ENCODE measurements at regions not wholly inside any gene's neighbourhood (a gene's known extent, or its start where the extent isn't known, plus 50 kb on each side); places are given as distances from the start of the nearest gene placed in this dataset.

DNA sequence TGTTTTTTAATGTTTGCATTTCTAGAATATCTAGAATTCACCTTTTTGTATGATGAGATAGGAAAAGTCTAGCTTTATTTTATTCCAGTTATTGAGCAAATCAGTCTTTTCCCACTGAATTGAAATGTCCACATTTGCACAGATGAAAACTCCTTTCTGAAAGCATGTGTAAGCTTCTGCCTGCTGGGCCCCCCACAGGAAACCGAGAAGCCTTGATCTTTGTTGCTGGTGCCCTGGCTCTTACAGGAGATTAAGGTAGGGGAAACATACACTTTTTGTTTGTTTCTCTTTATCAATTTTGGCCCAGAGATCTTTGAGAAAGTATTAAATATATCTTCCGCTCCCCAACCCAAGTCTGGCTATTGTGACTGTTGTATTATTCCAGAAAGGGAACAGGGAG, 87.2 kb upstream of the GNAZ start:
- Histone ChIP-seq H3K9me3 (no peaks in the 10 kb centered on the region), H3K4me1 (ENCODE audit: control insufficient read depth in 1 of 2, insufficient read depth in 1 of 2, low read depth in 1 of 2, low read length in 1 of 2) (no peaks in the 10 kb centered on the region), H3K4me3 (ENCODE audit: low read depth in 1 of 2, low read length in 1 of 2) (no peak overlapping the region), H3K27ac (no peak overlapping the region), H3K36me3 (no peaks in the 10 kb centered on the region), H3K27me3 (no peaks in the 10 kb centered on the region)
- TF ChIP-seq, protein P1, sequence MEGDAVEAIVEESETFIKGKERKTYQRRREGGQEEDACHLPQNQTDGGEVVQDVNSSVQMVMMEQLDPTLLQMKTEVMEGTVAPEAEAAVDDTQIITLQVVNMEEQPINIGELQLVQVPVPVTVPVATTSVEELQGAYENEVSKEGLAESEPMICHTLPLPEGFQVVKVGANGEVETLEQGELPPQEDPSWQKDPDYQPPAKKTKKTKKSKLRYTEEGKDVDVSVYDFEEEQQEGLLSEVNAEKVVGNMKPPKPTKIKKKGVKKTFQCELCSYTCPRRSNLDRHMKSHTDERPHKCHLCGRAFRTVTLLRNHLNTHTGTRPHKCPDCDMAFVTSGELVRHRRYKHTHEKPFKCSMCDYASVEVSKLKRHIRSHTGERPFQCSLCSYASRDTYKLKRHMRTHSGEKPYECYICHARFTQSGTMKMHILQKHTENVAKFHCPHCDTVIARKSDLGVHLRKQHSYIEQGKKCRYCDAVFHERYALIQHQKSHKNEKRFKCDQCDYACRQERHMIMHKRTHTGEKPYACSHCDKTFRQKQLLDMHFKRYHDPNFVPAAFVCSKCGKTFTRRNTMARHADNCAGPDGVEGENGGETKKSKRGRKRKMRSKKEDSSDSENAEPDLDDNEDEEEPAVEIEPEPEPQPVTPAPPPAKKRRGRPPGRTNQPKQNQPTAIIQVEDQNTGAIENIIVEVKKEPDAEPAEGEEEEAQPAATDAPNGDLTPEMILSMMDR (IDR thresholded peaks at IDR 0.05): no peak

DNA sequence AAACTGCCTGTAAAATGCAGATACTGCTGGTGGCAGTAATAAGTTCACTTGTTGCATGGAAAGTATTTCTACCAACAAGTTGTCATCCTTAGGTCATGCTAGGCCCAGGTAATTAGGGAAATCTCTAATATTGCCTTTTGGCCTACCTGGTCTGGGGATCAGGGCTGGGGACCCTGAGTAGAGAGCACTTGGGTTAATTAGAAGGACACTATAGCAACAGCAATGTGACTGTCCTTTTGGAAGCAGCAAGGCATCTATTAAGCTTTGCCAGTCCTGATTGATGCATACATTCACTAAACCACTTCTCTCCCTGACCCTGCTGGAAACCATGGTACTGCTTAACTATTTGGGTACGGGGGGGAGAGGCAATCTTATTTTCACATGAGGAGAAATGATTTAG, 86.5 kb upstream of the GNAZ start:
- no peaks in the 10 kb centered on the region for H3K4me1 ChIP-seq (ENCODE audit: control insufficient read depth in 1 of 2, insufficient read depth in 1 of 2, low read depth in 1 of 2, low read length in 1 of 2)
- TF ChIP-seq, protein P1 (IDR thresholded peaks at IDR 0.05): no peak
- H3K36me3 ChIP-seq: no peaks in the 10 kb centered on the region
- no peak overlapping the region for H3K4me3 ChIP-seq (ENCODE audit: low read depth in 1 of 2, low read length in 1 of 2)
- H3K27ac ChIP-seq: no peak overlapping the region
- H3K9me3 ChIP-seq: no peaks in the 10 kb centered on the region
- no peaks in the 10 kb centered on the region for H3K27me3 ChIP-seq

DNA sequence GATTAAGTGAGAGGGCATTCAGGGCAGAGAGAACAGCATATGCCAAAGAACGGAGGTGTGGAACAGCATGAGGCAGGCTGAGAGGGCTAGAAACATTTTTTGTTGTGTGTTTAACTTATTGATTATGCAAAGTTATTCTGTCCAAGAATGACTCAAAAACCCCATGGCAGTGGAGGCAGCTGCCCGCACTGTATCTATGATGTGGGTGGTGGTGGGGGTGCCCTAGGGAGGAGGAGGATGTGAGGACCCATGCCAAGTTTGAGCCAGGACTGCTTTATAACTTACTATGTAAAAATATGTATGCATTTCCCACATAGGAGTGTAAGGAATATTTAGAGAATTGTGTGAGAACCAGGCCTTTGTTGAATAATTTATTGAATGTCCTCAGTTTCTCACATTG, 85.4 kb upstream of the GNAZ start:
- TF ChIP-seq, protein P1 (IDR thresholded peaks at IDR 0.05): no peak
- no peaks in the 10 kb centered on the region for H3K36me3 ChIP-seq
- no peak overlapping the region for H3K4me3 ChIP-seq (ENCODE audit: low read depth in 1 of 2, low read length in 1 of 2)
- H3K27me3 ChIP-seq: peaks cover 6% of the 10 kb centered on the region
- no peaks in the 10 kb centered on the region for H3K9me3 ChIP-seq
- no peak overlapping the region for H3K27ac ChIP-seq
- H3K4me1 ChIP-seq (ENCODE audit: control insufficient read depth in 1 of 2, insufficient read depth in 1 of 2, low read depth in 1 of 2, low read length in 1 of 2): no peaks in the 10 kb centered on the region

DNA sequence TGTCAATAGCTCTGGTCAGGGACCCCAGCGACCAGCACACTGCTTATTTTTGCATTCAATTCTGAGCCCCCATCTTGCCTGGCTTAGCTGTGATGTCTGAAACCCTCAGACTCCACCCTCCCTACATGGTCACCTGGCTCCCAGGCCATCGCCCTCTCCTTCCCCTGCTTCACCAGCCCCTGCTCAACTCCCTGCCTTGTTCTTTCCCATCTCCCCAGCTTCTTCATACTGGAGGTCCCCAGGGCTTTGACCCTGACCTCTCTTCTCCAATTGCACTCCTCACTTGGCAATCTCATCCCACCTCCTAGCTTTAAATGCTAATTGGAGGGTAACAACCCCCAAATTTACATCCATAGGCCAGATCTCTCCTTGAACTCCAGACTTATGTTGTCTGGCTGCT, 84.3 kb upstream of the GNAZ start:
- Histone ChIP-seq H3K36me3 (no peaks in the 10 kb centered on the region), H3K4me3 (ENCODE audit: low read depth in 1 of 2, low read length in 1 of 2) (no peak overlapping the region), H3K4me1 (ENCODE audit: control insufficient read depth in 1 of 2, insufficient read depth in 1 of 2, low read depth in 1 of 2, low read length in 1 of 2) (no peaks in the 10 kb centered on the region), H3K27me3 (peaks cover 15% of the 10 kb centered on the region), H3K9me3 (no peaks in the 10 kb centered on the region), H3K27ac (no peak overlapping the region)
- TF ChIP-seq, protein P1 (IDR thresholded peaks at IDR 0.05): no peak

DNA sequence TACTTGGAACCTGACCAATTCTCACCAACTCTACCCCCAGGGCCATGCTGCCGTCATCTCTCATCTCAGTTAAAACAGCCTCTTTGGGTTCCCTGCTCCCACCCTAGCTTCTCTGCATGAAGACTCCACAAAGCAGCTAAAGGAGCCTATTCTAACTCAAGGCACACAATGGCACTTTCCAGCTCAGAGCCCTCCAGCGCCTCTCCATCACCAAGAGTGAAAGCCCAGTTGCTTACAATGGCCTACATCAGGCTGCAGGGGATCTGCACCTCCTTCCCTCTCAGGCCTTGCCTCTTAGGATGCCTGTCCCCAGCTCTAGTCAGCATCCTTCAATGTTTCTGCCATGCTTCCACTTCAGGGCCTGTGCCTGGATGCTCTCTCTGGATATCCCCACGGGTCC, 83.7 kb upstream of the GNAZ start:
- Histone ChIP-seq H3K36me3 (no peaks in the 10 kb centered on the region), H3K27me3 (peaks cover 15% of the 10 kb centered on the region), H3K9me3 (no peaks in the 10 kb centered on the region), H3K4me1 (ENCODE audit: control insufficient read depth in 1 of 2, insufficient read depth in 1 of 2, low read depth in 1 of 2, low read length in 1 of 2) (no peaks in the 10 kb centered on the region), H3K27ac (no peak overlapping the region), H3K4me3 (ENCODE audit: low read depth in 1 of 2, low read length in 1 of 2) (no peak overlapping the region)
- TF ChIP-seq, protein P1 (IDR thresholded peaks at IDR 0.05): no peak

DNA sequence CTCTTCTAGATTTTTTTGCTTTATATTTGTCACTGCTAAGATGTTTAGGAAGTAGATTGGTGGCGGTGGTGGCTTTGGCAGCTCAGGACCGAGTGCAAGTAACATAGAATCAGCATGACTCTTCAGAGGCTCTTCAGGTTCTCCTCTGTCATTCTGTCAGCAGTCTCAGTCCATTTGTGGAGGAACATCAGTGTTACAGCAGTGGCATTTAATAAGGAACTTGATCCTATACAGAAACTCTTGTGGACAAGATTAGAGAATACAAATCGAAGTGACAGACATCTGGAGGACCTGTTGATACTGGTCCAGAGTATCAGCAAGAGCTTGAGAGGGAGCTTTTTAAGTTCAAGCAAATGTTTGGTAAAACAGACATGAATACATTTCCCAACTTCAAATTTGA, 82.2 kb upstream of the GNAZ start:
- TF ChIP-seq, protein P1 (IDR thresholded peaks at IDR 0.05): no peak

More for the DNA sequence above, 82.2 kb upstream of the GNAZ start:
- Histone ChIP-seq H3K9me3 (no peaks in the 10 kb centered on the region), H3K36me3 (no peaks in the 10 kb centered on the region), H3K27me3 (peaks cover 15% of the 10 kb centered on the region), H3K27ac (no peak overlapping the region), H3K4me1 (ENCODE audit: control insufficient read depth in 1 of 2, insufficient read depth in 1 of 2, low read depth in 1 of 2, low read length in 1 of 2) (no peaks in the 10 kb centered on the region), H3K4me3 (ENCODE audit: low read depth in 1 of 2, low read length in 1 of 2) (no peak overlapping the region)

Data from neutrophil (primary cell).